ENCODE measurements at regions not wholly inside any gene's neighbourhood (a gene's known extent, or its start where the extent isn't known, plus 50 kb on each side); places are given as distances from the start of the nearest gene placed in this dataset.

- DNase-seq: no peak
Measured at GRCh38 chr9:105147110-105147871, 97.2 kb upstream of the SLC44A1 start.

DNA sequence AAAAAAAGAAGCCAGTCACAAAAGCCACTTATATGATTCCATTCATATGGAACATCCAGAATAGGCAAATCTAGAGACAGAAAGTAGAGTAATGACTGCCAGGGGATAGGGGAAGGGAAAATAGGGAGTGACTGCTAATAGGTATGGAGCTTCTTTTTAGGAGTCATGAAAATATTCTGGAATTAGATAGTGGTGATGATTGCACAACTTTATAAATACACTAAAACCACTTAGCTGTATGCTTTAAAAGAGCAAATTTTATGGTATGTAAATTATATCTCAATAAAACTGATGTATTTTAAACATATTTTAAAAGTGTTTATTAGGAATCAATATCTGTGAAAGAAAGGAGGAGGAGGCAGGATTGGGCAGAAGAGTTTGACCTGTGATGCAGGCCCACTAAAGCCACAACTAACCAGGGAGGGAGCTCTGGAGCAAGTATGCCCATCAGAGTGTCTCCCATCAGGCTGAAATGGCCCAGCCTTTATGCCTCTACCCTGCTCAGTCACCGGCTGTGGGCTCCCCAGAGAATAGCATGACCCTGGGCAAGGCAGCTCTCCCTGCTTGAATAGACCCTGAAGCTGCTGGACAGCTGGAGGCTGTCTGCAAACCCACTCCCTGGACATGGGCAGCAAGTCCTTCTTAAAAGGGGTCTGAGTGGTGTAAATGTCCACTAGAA, 96.0 kb upstream of the SLC44A1 start:
- DNase-seq: no peak

DNA sequence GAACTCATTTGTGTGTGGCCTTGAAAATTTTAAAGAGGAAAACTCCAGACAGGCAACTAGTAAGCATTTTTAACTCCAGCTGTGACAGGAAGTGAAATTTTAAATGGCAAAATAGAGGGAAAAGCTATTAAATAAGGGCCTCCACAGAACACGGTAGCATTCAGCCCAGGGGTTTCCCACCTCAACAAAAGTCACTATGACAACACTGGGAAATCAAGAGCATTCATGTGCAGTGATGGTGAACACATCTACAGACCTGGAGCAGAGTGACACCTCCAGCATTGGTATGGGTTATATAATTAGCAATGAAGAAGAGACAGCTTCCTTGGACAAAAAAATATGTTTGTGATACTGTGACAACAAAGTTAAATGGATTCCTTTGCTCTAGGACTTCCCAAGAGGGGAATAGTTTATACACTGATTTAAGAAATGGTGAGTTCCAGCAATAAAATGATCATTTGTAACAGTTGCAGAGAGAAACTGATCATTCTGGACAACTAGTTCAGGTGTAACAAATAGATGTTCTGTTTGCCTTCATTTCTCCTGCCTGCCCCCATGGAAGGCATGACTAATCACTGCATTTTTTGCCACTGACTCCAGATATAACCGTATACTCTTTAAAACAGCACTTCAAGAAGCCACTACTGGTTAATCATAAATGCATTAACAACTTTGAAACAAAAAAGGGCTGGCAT, 93.3 kb upstream of the SLC44A1 start:
- no peak for DNase-seq

DNA sequence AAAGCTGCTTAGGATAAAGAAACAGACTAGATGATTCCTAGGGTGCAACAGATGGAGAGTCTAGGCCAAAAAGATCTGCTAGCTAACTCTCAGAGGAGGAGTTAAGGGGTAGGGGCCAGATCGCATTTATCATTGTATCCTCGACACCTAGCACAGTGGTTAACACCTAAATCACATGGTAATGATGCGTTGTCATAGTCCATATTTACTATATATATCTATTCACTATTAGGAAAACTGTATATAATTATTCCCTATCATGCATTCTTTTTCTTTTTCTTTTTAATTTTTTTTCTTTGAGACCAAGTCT, 92.8 kb upstream of the SLC44A1 start:
- no peak for DNase-seq

DNA sequence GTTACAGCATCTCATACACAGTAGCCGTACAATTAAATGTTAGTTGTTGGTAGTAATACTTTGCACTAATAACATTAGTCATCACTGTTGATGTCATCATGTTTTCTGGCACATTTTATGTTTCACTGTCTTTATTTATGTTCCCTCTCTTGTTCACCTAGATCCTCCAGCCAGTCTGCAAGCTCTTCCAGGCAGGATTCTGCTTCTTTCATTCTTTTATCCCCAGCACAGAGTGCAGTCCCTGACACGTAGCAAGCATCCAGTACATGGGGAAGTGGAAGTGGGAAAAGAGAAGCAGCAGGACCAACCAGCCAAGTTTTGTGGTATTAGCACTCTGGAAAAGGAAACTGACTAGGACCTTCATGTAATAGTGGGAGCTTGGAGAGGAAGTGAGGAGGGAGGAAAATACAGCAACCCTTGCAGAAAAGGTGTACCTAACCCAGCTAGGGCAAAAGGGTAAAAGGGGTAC, 89.7 kb upstream of the SLC44A1 start:
- DNase-seq: no peak

DNA sequence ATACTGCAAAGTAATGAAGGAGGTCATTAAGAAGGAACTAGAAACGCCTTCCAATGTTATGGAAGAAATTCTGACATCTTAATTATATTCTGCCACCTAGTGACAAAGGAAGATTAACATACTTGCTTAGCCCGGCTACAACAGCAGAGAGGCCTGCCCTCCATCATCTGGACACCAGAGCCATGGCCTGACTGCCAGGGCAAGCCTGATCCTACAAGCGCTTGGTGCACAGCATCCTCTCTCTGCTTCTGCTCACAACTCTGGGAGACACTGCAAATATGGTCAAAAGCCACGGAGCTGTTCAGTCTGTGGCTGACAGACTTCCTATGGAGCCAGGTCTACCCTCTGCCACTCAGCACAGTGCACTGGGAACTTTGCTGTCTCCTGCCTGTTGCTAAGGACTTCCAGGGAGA, 87.3 kb upstream of the SLC44A1 start:
- peak; percentile 65 for DNase-seq

- DNase-seq: no peak
Measured at GRCh38 chr9:105158020-105158419, 86.4 kb upstream of the SLC44A1 start.

DNA sequence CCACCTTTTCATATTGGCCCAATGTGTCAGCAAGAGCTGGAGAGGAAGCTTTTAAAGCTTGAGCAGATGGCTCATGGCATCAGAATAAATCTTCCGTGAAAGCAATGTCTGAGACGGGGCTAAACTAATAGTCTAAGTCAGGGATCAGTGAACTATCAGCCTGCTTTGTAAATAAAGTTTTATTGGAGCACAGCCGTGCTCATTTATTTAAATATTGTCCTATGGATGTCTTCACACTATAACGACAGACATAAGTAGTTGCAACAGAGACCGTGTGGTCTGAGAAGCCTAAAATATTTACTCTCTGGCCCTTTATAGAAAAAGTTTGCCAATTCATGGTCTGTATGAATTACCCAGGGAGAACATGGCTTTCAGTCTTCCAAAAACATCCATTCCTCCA, 85.6 kb upstream of the SLC44A1 start:
- DNase-seq: no peak

DNA sequence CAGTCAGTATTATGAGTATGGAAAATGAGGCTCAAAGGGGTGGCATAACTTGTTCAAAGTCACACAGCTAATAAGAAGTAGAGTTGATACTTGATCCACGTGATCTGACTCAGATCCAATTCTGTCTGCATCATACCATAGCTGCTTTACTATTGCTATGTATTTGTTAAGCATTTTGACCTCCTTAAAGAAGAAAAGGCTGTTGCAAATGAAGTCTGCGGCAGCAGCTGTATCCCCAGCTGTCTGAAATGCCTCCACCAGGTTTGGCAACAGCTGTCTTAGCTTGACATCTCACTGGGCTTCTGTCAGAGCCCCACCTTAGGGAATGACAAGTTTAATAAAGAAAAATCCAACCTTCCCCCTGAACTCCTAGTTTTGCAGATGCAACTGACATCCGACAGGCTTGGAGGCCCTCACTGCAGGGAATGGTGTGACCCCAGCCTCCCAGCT, 75.6 kb upstream of the SLC44A1 start:
- DNase-seq: peak; percentile 25

GRCh38 chr9:105171076-105171475, 73.4 kb upstream of the SLC44A1 start:
- DNase-seq: no peak

DNA sequence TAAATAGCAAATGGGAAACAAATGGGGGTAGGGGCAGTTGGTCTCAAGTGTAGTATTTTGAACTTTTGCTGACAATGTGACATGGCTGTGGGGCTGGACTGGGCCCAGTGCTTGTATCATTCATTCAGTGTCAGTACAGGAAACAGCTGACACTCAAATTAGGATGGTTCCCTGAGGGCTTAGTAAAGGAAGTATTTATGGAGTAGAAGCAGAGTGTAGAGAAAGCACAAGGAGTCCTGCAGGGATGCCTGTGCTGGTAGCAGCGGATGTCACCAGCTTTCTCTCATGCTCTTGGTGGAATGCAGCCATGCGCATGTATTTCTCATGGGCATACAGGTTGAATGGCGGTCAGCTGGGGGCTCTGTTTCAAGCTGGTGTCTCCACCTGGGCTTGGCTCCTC, 72.9 kb upstream of the SLC44A1 start:
- no peak for DNase-seq

DNA sequence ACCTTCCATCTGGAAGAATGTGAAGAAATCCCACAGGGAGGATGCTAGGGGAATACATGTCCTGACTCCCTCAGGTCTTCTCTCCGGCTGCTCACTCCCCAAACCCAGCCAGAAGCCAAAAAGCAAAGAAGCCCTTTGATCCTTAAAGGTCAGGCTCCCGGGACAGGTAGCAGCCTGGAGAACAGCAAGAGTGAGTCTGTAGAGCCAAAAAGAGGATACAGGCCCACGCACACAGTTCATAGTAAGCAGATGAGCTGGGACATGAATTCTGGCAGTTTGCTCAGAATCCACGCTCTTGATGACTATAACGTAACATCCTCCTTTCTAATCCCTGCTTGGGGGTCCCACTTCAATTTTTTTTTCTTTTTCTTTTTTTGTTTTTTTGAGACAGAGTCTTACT, 72.0 kb upstream of the SLC44A1 start:
- DNase-seq: no peak

DNA sequence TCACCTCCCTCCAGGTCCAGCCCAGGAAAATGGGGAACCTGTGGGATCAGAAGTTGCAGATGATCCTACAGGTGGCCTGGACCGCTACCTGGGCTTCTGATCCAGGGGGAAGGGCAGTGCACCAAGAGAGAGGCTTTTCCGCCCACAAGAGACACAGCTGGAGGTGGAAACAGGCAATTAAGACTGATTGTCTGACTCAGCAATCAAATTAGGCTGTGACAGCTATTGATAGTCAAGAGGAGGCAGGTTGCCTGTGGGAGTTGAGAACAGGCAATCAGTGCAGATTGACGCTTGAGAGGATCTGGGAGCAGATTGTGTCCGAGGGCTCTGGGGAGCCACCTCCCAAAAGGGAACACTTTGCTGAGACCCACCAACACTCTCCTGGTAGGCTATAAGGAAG, 71.1 kb upstream of the SLC44A1 start:
- DNase-seq: no peak

- no peak for DNase-seq
Measured at GRCh38 chr9:105173826-105174225, 70.6 kb upstream of the SLC44A1 start.

DNA sequence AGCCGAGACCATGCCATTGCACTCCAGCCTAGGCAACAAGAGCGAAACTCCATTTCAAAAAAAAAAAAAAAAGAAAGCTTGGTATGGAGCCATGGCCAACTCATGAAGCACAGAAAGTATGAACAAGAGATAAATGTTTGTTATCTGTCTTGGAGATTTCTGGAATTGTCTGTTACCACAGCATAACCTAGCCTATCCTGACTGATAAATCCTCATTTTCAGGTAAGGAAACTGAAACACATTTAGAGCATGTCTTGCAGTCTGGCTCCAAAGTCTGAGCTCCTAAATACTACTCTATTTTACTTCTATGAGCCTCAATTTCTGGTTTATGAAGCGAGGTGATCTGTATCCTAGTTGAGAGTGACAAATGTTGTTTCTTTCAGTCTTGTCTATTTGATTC, 68.3 kb upstream of the SLC44A1 start:
- no peak for DNase-seq

- DNase-seq: peak; percentile 34
Measured at GRCh38 chr9:105178076-105178475, 66.4 kb upstream of the SLC44A1 start.

DNA sequence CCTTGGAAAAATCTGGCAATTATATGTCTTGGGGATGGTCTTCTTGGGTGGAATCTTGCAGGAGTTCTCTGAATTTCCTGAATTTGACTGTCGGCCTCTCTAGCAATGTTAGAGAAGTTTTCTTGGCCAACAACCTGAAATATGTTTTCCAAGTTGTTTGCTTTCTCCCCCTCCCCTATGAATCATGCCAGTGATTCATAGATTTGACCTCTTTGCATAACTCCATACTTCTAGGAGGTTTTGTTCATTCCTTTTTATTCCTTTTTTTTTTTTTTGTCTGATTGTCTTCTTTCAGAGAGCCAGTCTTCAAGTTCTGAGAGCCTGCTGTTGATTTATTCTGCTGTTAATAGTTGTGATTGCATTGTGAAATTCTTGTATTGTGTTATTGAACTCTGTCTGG, 56.7 kb upstream of the SLC44A1 start:
- DNase-seq: no peak

DNA sequence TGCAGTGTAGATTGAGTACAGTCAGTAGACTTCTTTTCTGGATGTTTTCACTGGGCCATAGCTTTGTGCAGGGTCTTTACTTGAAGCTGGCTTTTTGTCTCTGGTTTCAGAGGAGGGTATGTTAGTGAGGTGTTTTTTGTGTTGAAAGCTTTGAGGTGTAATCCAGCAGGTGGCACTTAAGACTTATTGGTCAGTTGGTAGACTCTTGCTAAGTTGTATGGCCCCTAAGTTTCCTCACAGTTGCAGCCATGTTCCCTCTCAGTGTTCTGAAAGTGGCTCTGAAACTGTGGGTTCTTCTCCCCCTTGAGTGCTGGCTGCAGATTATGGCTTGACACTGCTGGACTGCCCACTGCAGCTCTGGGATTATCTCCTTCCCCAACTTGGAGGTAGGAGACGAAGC, 55.7 kb upstream of the SLC44A1 start:
- no peak for DNase-seq

DNA sequence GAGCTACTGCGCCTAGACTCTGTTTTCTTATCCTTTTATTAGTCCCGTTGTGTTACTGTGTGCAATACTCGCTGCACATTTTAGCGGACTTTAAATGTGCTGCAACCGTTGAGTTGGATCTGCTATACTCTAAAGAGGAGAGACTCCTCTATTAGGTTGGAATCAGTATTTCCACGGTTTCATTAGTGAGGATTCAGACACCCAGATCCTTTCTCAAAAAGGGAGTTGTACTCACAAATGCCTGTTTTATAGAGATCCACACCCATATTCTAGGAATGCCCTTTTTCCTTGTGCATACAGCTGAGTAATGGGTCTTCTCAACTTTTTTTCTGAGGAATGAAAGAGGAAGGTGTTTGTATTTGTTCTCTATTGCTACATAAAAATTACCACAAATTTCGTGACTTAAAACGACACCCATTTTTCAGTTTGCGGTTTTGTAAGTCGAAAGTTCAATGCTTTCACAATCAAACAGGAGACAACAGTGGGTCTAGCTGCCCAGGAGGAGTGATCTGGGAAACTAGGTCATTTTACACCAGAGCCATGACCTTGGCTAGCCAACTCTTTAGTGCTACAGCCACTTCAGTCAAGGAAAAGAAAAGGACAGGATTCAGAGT, 52.8 kb upstream of the SLC44A1 start:
- no peak for DNase-seq

GRCh38 chr9:105193560-105193959, 50.9 kb upstream of the SLC44A1 start:
- no peak for DNase-seq

DNA sequence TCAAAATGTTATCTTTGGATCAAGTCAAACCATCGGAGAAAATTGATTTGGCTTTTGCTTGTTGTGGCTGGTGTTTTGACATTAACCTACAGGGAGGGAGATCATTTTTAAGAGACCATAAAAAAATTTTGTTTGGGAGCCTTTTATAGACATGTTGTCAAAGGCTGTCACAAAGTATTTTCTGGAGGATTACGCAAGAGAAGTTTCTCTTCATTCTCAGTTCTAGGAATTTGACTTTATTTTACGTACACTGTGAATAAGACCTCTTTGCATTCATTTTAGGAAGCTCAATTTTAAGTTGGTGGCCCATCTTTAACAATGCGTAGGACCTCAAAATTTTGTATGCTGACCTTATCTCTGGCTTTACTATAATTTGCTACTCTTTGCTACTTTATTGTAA, 50.2 kb upstream of the SLC44A1 start:
- no peak for DNase-seq
